ENCODE measurements at regions not wholly inside any gene's neighbourhood (a gene's known extent, or its start where the extent isn't known, plus 50 kb on each side); places are given as distances from the start of the nearest gene placed in this dataset.
A peak's percentile ranks its signal among the peaks of the same experiment; 100 is the strongest.

DNA sequence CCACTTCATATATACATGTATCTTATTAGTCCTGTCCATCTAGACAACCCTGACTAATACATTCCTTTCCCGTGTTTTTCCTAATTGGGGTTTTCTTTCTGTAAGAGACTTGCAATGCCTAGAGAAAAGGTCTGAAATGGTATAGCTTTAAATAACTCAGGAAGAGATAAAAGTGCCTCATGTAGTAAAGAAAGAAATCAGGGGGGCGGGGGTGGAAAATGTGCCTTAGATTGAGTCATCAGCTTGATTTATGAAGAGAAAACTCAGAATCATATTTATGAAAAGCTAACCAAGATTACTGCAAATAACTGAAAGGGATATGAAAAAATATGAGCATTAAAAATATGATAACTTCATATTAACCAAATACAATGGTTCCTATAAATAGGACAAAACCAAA, 345.8 kb upstream of the CHRM3 start:
- H3K4me3 ChIP-seq (ENCODE audit: insufficient read depth, low read length): no peak overlapping the region
- H2AFZ ChIP-seq (ENCODE audit: low read length): no peak overlapping the region
- TF ChIP-seq, protein P1, sequence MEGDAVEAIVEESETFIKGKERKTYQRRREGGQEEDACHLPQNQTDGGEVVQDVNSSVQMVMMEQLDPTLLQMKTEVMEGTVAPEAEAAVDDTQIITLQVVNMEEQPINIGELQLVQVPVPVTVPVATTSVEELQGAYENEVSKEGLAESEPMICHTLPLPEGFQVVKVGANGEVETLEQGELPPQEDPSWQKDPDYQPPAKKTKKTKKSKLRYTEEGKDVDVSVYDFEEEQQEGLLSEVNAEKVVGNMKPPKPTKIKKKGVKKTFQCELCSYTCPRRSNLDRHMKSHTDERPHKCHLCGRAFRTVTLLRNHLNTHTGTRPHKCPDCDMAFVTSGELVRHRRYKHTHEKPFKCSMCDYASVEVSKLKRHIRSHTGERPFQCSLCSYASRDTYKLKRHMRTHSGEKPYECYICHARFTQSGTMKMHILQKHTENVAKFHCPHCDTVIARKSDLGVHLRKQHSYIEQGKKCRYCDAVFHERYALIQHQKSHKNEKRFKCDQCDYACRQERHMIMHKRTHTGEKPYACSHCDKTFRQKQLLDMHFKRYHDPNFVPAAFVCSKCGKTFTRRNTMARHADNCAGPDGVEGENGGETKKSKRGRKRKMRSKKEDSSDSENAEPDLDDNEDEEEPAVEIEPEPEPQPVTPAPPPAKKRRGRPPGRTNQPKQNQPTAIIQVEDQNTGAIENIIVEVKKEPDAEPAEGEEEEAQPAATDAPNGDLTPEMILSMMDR (IDR thresholded peaks at IDR 0.05; ENCODE audit: extremely low read depth, low read depth, low read length): no peak
- H4K20me1 ChIP-seq (ENCODE audit: insufficient read depth, low read length): no peaks in the 10 kb centered on the region
- H3K4me2 ChIP-seq (ENCODE audit: insufficient read depth, low read length): no peak overlapping the region
- no peaks in the 10 kb centered on the region for H3K79me2 ChIP-seq (ENCODE audit: insufficient read depth, low read length)
- H3K27ac ChIP-seq (ENCODE audit: low read depth, low read length): no peak overlapping the region
- no peaks in the 10 kb centered on the region for H3K9me3 ChIP-seq (ENCODE audit: low read depth, low read length)
- DNase-seq (ENCODE audit: insufficient read length, low spot score, missing footprints): no peak
- no peaks in the 10 kb centered on the region for H3K36me3 ChIP-seq (ENCODE audit: insufficient read depth, low read length)
- no peaks in the 10 kb centered on the region for H3K27me3 ChIP-seq (ENCODE audit: insufficient read depth, low read length)
- no peaks in the 10 kb centered on the region for H3K4me1 ChIP-seq (ENCODE audit: insufficient read depth, low read length)

DNA sequence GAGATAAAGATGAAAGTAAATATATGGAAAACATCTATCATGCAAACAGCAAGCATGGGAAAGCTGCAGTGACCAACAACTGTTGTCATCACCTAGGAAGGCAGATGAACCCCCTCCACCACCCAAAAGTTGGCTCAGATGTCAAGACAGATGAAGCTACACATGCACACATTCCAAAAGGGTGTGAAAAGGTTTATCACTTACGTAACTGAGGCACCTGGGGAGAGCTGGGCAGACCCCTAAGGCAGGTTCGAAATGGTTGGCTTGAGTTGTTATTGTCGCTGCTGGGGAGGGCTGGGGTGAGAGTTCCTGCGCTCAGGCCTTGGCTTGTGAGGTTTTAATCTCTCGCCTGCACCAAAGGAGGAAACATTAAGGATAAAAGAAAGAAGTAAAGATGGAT, 355.1 kb upstream of the CHRM3 start:
- Histone ChIP-seq H3K4me1 (ENCODE audit: insufficient read depth, low read length) (no peaks in the 10 kb centered on the region), H3K79me2 (ENCODE audit: insufficient read depth, low read length) (no peaks in the 10 kb centered on the region)
- TF ChIP-seq, protein P1 (IDR thresholded peaks at IDR 0.05; ENCODE audit: extremely low read depth, low read depth, low read length): no peak

DNA sequence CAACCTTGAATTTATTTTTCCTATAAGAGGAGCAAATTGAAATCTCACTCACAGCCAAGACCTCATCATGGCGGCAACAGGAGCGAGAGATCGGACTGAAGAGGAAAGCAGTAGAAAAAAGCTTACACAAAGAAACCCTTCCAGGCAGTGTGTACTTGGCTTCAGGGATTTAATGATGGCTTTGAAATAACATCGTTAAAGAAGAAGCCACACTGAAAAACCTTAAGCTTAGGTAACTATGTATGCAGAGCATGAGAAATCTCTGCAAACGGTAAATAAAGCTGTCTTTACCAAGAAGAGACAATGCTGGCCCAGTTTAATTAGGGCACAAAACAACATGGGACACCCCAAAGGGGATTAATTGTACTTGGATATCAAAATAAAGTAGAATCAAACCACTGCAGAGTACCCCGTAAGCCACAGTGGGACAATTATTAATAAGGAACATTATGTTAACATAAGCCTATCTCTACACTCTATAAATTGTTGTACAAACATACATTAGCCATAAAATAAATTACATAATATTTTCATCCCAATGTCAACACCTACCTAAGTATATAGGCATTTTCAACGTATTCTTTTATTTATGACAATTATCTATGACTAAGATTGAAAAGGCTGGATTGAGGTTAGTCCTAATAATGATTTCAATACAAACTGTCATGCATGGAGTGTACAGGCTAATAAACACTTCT, 360.2 kb upstream of the CHRM3 start:
- Histone ChIP-seq H3K36me3 (ENCODE audit: insufficient read depth, low read length) (no peaks in the 10 kb centered on the region), H4K20me1 (ENCODE audit: insufficient read depth, low read length) (no peaks in the 10 kb centered on the region), H3K27ac (ENCODE audit: low read depth, low read length) (no peak overlapping the region), H3K4me2 (ENCODE audit: insufficient read depth, low read length) (no peak overlapping the region), H3K27me3 (ENCODE audit: insufficient read depth, low read length) (no peaks in the 10 kb centered on the region), H3K4me1 (ENCODE audit: insufficient read depth, low read length) (no peaks in the 10 kb centered on the region), H3K79me2 (ENCODE audit: insufficient read depth, low read length) (no peaks in the 10 kb centered on the region), H3K4me3 (ENCODE audit: insufficient read depth, low read length) (no peak overlapping the region), H3K9me3 (ENCODE audit: low read depth, low read length) (no peaks in the 10 kb centered on the region), H2AFZ (ENCODE audit: low read length) (no peak overlapping the region)
- DNase-seq (ENCODE audit: insufficient read length, low spot score, missing footprints): no peak
- TF ChIP-seq, protein P1 (IDR thresholded peaks at IDR 0.05; ENCODE audit: extremely low read depth, low read depth, low read length): no peak

More for the DNA sequence above, 355.1 kb upstream of the CHRM3 start:
- Histone ChIP-seq H3K27ac (ENCODE audit: low read depth, low read length) (no peak overlapping the region), H3K4me3 (ENCODE audit: insufficient read depth, low read length) (no peak overlapping the region), H4K20me1 (ENCODE audit: insufficient read depth, low read length) (no peaks in the 10 kb centered on the region), H3K36me3 (ENCODE audit: insufficient read depth, low read length) (no peaks in the 10 kb centered on the region), H2AFZ (ENCODE audit: low read length) (no peak overlapping the region), H3K27me3 (ENCODE audit: insufficient read depth, low read length) (no peaks in the 10 kb centered on the region), H3K4me2 (ENCODE audit: insufficient read depth, low read length) (no peak overlapping the region), H3K9me3 (ENCODE audit: low read depth, low read length) (no peaks in the 10 kb centered on the region)
- peak; percentile 36 for DNase-seq (ENCODE audit: insufficient read length, low spot score, missing footprints)

DNA sequence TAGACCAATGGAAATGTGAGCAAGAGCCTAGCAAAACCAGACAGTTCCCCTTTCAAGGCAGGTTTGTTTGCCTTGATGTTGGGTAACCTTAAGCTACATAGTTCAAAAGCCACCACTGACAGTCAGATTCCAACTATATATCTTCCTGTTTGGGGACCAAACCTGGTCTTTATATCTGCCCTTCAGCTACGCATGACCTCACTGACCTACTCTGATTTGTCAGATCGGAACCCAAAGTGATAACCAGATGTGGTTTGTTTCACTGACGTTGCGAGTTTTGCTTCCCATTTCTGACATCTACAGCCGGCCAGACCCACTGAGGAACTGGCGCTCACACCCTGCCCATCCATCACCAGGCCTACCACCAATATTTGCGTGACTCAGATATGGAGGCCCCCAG, 361.1 kb upstream of the CHRM3 start:
- no peaks in the 10 kb centered on the region for H3K4me1 ChIP-seq (ENCODE audit: insufficient read depth, low read length)
- H4K20me1 ChIP-seq (ENCODE audit: insufficient read depth, low read length): no peaks in the 10 kb centered on the region
- TF ChIP-seq, protein P1 (IDR thresholded peaks at IDR 0.05; ENCODE audit: extremely low read depth, low read depth, low read length): no peak
- no peak for DNase-seq (ENCODE audit: insufficient read length, low spot score, missing footprints)
- no peak overlapping the region for H2AFZ ChIP-seq (ENCODE audit: low read length)
- no peaks in the 10 kb centered on the region for H3K79me2 ChIP-seq (ENCODE audit: insufficient read depth, low read length)
- no peaks in the 10 kb centered on the region for H3K36me3 ChIP-seq (ENCODE audit: insufficient read depth, low read length)
- no peak overlapping the region for H3K27ac ChIP-seq (ENCODE audit: low read depth, low read length)
- H3K27me3 ChIP-seq (ENCODE audit: insufficient read depth, low read length): no peaks in the 10 kb centered on the region
- no peak overlapping the region for H3K4me2 ChIP-seq (ENCODE audit: insufficient read depth, low read length)
- H3K9me3 ChIP-seq (ENCODE audit: low read depth, low read length): no peaks in the 10 kb centered on the region
- no peak overlapping the region for H3K4me3 ChIP-seq (ENCODE audit: insufficient read depth, low read length)
